Middle frontal gyrus (tissue), 1 donor: ENCODE measurements at regions not wholly inside any gene's neighbourhood (a gene's known extent, or its start where the extent isn't known, plus 50 kb on each side); places are given as distances from the start of the nearest gene placed in this dataset.

Source experiments
- DNase-seq: peaks from one replicate; pipeline ENCODE4 v3.0.0-alpha.2; 2015; ENCODE audit warnings: low spot score; ENCODE audit errors: extremely low spot score

DNA sequence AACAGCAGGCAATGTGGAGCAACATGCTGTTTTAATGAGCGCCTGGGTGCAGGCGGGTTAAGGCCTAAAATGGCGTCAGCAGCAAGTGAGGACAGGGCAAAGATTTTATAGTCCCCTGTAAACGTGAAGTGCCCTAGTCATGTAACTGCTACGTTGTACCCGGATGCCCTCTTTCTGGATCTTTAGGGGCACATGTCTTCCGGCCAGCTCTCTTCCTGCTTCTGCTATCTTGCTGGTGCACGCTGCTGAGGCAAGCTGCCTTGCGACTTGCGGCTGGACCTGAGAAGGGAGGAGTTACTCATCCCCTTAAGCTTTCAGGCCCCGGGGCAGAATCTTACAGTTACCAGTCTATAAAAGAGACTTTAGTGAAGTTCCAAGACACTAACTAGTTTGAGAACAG is 303.6 kb upstream of the DACH1 start:
- DNase-seq = no peak

DNA sequence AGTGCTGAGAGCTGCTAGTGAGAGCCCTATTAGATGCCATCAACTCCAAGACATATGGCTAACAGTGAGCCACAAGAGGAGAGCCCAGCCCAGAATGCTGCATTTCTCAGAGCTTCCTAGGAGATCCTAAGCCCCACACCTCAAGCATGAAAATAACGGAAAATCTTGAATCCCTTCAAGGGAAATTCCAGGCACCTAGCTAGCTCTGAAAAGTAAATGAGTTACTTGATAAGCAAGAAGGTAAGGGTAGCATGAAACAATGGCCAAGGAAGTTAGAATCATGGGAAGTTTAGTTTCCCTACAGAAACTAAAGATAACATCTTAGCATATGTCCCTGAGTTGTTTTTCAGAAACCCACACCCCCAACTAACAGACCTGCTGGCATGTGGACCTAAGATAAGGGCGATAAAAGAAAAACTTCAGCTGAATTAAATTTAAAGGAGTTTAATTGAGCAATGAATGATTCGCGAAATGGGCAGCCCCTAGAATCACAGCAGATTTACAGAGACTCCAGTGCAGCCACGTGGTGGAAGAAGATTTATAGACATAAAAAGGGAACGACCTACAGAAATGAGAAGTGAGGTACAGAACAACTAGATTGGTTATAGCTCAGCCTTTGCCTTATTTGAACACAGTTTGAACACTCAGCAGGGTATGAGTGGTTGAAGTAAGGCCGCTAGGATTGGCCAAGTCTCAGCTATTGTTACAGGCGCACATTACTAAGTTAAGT is 301.3 kb upstream of the DACH1 start:
- no peak for DNase-seq

GRCh38 chr13:72166102-72166650 is 299.2 kb upstream of the DACH1 start:
- DNase-seq = no peak

DNA sequence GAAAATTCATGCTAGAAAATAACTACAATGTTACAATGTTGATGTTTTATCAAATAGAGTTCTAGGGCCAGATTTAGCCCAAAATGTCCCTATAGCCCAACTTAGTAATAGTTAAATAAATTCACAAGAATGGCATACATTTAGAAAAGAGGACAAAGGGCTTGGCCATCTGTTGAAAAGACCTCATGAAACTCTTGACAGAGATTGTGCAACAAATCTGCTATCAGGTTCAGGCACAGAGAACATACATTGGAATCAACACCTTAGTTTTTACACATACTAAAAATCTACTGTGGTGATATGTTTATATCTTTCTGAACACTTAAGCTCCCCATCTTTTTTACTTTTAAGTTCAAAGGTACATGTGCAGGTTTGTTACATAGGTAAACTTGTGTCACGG is 298.3 kb upstream of the DACH1 start:
- no peak for DNase-seq

DNA sequence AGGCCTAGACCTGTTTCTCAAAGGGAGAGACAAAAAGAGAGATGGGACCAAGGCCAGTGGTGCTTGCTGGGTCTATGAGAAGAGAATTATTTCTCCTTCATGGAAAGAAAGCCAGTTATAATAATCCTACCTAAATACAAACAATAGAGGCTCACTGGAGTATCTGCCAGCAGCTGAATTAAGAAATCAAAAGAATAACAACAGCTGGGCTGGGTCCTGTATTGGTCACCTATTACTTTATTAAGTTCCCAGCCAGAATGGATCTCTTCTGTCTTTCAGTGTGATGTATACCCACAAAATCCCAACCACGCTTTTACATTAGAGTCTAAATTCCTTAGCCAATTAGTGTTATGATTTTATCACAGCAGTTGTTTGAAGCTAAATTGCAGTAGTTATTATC is 297.8 kb upstream of the DACH1 start:
- no peak for DNase-seq

DNA sequence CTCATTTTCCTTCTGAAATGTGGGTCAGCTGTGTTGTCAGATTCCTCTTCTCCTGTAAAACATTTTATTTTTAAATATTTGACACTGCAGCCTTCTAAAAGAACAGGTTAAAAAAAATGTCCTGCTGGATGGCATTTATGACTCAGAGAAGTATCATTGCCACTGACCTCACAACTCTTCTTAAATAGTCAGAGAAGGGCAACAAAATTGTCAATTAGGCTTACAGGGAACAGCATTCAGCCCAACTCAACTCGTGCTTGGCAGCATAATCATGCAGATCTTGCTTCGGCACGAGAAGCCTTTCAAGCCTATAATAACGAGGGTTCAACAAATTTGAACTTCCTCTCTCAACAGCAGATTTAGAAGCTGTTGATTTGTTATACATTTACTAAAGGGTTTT is 296.7 kb upstream of the DACH1 start:
- no peak for DNase-seq

DNA sequence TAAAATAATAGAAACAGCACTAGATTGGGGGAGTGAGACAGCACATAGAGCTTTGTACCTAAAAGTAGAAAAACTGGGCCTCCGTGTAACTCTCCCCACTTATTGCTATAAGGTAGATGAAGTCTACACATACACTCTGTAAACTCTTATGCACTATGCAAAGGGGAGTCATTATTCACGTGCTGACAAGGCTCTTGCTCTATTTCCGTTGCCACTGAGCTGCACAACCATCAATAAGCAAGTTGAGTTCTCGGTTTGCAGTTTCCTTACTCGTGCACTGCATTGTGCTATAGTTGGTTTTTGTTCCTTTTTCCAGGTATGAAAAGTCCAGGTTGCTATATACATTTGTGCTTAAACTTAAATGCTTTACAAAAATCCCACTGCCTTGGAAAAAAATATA is 294.0 kb upstream of the DACH1 start:
- no peak for DNase-seq

DNA sequence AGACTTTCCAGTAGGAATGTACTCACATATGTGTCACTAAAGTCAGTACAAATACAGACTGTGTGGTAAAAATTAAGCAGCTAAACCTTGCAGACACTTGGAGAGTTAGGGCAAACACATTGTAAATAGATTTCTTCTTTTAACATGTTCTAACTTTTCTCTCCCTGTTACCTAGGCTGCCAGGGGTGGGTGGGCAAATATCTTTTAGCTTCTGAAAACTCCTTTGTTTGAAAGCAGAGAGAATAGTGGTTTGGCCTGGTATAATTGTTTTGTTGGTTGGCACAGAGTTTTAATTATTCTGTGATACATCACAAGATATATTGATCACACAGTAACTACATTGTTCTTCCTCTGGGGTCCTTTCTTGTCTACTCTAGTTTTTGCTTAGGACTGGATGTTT is 289.8 kb upstream of the DACH1 start:
- no peak for DNase-seq

GRCh38 chr13:72153272-72153671 is 286.3 kb upstream of the DACH1 start:
- DNase-seq = no peak

DNA sequence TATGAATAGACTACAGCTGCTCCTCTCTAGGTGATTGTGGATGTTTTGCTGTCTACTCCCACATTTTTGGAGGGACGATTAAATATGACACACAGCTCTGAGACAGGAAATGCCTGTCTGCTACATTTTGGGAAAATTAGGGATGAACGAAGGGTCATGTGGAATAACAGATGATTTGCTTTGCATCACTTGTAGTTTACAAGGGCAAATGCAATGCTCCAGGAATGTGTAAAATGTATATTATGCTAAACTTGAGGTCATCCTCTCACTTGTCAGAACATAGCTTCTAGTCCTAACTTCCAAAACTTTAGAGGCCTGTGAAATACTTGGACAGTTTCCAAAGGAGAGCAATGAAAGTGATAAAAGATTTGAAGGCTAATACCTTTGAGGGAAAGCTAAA is 284.2 kb upstream of the DACH1 start:
- no peak for DNase-seq

- no peak for DNase-seq
Measured at GRCh38 chr13:72150502-72150901, 283.5 kb upstream of the DACH1 start.

DNA sequence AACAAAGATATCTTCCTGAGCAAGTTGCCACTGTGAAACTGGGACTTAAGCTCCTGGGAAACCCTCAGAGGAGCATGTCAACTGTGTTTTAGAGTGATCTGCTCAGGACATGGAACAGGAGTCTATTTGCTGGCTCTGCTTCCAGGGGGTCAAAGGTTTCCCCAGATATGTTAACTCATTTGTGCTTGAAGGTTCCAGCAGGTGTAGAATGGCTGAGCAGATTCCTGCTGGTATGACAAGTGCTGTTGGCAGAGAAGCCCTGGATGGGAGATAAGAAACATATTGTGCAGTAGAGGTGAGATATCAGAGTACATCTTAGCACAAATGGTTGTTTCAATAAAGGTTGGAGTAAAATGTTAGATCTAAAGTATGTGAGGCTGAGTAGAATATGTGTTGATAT is 282.7 kb upstream of the DACH1 start:
- DNase-seq = no peak

GRCh38 chr13:72146816-72147215 is 279.8 kb upstream of the DACH1 start:
- no peak for DNase-seq

DNA sequence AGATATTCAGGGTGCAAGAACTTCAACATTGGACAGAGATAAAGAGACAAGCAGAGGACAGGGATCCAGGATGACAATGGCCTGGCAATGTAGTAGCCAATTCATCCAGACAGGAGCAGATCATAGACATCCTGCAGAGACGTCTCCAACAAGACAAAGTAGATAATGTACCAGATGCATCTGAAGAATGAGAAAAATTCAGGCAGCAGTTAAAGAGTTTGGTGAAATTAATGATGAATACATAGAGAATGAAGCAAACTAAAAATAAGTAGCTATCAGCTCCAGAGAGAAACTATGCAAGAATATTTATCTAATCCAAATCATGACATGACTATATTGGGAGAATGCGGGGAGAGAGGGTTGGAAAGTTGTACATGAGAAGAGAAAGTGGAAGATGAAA is 278.4 kb upstream of the DACH1 start:
- no peak for DNase-seq

- DNase-seq = no peak
Measured at GRCh38 chr13:72144636-72145035, 277.6 kb upstream of the DACH1 start.

GRCh38 chr13:72141855-72142519 is 275.0 kb upstream of the DACH1 start:
- no peak for DNase-seq

- no peak for DNase-seq
Measured at GRCh38 chr13:72139192-72139591, 272.2 kb upstream of the DACH1 start.

GRCh38 chr13:72132075-72132474 is 265.1 kb upstream of the DACH1 start:
- no peak for DNase-seq

- no peak for DNase-seq
Measured at GRCh38 chr13:72129117-72129516, 262.1 kb upstream of the DACH1 start.

GRCh38 chr13:72127031-72127430 is 260.0 kb upstream of the DACH1 start:
- no peak for DNase-seq

- no peak for DNase-seq
Measured at GRCh38 chr13:72126424-72126823, 259.4 kb upstream of the DACH1 start.

GRCh38 chr13:72125561-72125960 is 258.6 kb upstream of the DACH1 start:
- DNase-seq = no peak

DNA sequence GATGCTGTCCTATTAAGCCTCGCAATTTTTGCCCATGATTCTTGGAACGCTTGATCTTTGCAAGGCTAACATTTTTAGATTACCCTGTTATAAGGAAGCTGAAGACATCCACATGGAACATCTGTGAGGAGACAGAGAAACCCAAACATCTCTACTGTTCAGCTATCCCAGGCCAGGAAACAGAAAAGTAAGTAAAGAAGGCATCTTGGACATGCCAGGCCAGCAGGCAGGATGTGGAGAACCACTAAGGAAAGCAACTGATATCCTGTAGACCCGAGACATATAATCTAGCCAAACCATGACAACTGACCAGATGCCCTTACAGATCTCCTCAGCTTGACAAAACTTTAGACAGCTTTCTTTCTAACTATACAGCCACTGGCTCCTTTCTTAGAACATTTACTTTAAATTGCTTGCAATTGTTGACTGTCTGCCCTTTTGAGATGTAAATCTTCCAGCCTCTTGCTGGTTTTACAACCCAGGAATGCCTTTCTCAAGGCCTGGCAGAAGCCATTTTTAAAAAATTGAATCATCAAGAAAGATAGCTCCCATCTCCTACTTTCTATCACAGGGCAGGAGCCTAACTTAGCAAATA is 255.8 kb upstream of the DACH1 start:
- DNase-seq = no peak
